Sigmoid colon (tissue), 4 donors: ENCODE measurements at regions not wholly inside any gene's neighbourhood (a gene's known extent, or its start where the extent isn't known, plus 50 kb on each side); places are given as distances from the start of the nearest gene placed in this dataset.

Experiments used
- EP300 ChIP-seq, 4 donors: sonication (generic); formaldehyde crosslinking; IDR thresholded peaks; one replicate each; pipeline ENCODE4 v1.6.1; 2017; ENCODE audit warnings: antibody characterized with exemption in 4 of 4
- POLR2AphosphoS5 ChIP-seq, 4 donors: sonication (generic); formaldehyde crosslinking; IDR thresholded peaks; one replicate each; pipeline ENCODE4 v1.6.1; 2017; ENCODE audit warnings: antibody characterized with exemption in 4 of 4
- TF ChIP-seq, protein P1 (sequence below), 4 experiments: fragments of 450-650 bp in 3 of 4; fragments of 200-600 bp in 1 of 4; IDR thresholded peaks; one replicate each; pipeline ENCODE4 v1.5.1; 2016 to 2019; ENCODE audit warnings: antibody characterized with exemption in 4 of 4, mild to moderate bottlenecking in 3 of 4, moderate library complexity in 2 of 4

DNA sequence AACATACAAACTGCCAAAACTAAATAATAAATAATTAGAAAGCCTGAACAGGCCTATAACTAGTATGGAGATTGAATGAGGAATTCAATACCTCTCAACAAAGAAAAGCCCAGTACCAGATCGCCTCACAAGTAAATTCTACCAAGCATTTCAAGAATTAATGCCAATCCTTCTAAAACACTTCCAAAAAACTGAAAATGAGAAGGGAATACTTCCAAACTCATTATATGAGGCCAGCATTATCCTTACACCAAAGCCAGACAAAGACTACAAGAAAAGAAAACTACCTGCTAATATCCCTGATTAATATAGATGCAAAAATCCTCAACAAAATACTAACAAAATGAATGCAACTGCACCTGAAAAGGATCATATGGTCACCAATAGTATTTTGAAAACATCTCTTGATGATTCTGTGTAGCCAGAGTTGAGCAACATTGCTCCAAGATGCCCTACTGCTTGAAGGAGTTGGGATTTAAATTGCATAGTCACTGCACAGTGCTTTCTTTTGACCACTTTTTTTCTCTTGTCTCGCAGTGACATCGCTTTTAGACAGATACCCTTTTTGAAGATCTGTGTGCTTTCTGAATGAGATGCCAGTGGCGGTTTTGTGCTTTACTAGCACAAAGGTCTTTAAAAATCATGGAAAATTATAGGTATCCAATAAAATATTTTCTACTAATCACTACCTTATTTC is 487.2 kb upstream of the RASGRP1 start:
- TF ChIP-seq POLR2AphosphoS5 (IDR thresholded peaks at IDR 0.05), result no peak
- TF ChIP-seq EP300 (IDR thresholded peaks at IDR 0.05), result no peak
- TF ChIP-seq, protein P1, sequence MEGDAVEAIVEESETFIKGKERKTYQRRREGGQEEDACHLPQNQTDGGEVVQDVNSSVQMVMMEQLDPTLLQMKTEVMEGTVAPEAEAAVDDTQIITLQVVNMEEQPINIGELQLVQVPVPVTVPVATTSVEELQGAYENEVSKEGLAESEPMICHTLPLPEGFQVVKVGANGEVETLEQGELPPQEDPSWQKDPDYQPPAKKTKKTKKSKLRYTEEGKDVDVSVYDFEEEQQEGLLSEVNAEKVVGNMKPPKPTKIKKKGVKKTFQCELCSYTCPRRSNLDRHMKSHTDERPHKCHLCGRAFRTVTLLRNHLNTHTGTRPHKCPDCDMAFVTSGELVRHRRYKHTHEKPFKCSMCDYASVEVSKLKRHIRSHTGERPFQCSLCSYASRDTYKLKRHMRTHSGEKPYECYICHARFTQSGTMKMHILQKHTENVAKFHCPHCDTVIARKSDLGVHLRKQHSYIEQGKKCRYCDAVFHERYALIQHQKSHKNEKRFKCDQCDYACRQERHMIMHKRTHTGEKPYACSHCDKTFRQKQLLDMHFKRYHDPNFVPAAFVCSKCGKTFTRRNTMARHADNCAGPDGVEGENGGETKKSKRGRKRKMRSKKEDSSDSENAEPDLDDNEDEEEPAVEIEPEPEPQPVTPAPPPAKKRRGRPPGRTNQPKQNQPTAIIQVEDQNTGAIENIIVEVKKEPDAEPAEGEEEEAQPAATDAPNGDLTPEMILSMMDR (IDR thresholded peaks at IDR 0.05), result no peak
